CD4-positive, alpha-beta T cell treated with Interleukin-6 for 4 hours (primary cell): ENCODE measurements at regions not wholly inside any gene's neighbourhood (a gene's known extent, or its start where the extent isn't known, plus 50 kb on each side); places are given as distances from the start of the nearest gene placed in this dataset.

Experiments
- DNase-seq: peaks from one replicate; pipeline ENCODE4 v3.0.0-alpha.2; 2020; ENCODE audit warnings: mixed read lengths

DNA sequence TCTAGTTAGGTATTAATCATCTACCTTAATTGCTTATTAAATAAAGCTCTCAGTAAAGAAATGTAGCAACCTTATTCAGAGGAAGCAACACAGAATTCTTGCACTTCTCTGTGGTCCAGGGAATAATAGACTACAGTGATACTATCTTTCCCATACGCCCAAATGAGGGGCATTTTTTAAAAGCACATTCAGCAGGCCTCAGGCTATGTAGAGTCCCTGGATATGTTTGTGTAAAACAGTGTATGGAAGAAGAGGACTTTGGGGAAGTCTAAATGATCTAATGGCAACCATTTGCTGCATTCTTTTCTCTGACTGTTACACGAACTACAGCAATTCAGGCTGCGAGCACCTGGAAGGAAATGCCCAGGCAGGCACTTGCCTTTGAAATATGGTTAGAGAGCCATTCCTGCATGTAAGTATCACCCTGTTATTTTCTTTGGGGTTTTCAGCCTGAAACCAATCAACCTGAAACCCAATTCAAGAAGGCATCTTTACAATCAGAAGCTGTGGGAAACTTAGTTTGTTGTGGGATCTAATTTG lies 1814.7 kb upstream of the CELF4 start:
- DNase-seq: no peak

GRCh38 chr18:39375066-39375465 lies 1809.5 kb upstream of the CELF4 start:
- no peak for DNase-seq

DNA sequence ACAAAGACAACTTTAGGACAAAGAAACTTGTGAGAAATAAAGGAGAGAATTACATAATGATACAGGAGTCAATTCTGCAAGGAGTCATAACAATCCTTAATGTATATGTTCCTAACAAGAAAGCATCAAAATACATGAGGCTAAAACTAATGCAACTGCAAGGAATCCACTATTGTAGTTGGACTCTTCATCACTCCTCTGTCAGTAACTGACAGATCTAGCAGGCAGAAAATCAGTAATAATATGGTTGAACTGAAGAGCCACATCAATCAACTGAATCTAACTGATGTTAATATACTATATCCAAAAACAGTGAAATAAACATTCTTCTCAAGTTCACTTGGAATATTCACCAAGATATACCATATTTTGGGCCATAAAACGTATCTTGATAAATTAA lies 1806.4 kb upstream of the CELF4 start:
- no peak for DNase-seq

- DNase-seq: no peak
These were observed 1801.1 kb upstream of the CELF4 start for GRCh38 chr18:39366656-39367055.

DNA sequence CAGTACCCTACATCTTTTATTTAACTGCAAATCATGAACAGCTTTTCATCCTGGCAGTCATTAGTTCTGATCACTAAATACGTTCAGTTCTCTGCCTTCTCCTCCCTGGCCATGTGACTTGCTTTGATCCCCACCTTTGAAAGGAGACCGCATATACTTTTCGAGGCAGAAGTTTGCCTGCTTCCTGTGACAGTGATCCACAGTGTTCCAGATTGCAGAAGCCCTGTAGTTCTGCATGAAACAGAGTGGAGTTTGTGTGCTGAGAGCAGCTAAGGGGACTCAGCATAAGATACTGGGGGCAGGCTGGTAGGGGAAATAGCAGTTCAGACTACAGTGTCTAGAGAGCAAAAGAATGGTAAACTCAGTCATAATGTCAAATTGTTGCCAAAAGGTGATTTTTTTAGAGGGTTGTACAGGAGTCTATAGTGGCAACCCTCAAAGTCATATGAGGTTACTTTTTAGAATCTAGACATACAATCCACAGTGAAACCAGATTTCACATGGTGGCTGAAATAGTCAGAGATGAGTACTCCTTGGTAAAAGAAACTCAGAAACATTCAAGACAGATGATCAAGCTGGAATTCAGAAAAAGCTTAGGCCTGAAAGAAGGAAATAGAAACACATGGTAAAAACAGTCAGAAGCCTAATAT lies 1800.4 kb upstream of the CELF4 start:
- DNase-seq: no peak

DNA sequence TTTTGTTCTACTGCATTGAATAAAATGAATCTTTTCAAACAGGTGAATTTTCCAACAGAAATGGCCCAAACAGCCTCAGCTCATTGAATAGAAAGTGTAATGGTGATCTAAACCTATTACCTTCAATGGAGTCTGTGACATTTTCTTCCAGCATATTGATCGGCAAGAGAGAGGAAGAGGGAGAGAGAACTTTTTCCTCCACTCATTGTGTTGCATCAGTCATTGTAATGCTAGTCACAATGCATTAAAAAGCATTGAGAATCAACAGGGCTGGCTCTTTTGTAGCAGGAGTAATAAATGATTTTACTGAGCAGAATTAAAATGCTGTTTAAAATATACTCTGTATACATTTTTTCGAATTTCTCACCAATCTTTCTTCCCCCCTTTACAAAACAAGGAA lies 1794.5 kb upstream of the CELF4 start:
- DNase-seq: no peak

DNA sequence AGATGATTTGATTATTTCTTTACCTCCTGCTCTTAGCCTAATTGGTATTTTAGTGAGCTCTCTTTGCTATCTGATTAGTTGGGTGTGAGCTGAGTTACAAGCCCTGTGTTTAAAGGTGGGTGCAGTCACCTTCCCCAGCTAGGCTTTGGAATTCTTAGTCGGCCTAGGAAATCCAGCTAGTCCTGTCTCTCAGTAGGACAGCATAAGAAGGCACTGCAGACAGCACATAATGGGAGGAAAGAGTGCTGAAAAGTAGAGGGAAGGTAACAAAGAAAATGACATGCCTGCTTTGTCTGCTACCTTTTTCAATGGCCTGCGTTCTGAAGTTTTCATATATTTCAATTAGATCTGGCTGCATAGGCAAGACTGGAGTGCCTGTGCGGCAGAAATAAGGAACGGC lies 1794.0 kb upstream of the CELF4 start:
- DNase-seq: no peak

- no peak for DNase-seq
These were observed 1785.3 kb upstream of the CELF4 start for GRCh38 chr18:39350945-39351344.

GRCh38 chr18:39349801-39350200 lies 1784.2 kb upstream of the CELF4 start:
- DNase-seq: no peak

GRCh38 chr18:39348757-39349156 lies 1783.2 kb upstream of the CELF4 start:
- no peak for DNase-seq

DNA sequence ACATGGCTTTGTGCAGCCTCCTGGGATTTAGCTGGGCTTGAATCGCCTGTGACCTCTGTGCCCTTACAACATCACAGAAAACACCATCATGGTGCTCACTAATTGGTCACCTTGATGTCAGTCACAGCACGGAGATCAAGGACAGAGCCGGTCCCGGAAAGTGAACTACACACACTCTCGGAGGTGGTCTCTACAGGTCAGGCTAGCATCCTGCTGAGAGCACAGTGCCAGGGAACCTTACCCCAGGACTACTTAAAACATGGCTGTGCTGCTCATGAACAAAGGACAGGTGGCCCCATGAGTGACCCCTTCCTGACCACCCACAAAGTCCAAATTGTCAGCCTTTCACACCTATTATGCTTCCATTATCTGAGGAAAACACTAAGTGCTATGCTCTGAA lies 1782.1 kb upstream of the CELF4 start:
- no peak for DNase-seq

- DNase-seq: no peak
These were observed 1781.3 kb upstream of the CELF4 start for GRCh38 chr18:39346916-39347315.

GRCh38 chr18:39345321-39345720 lies 1779.7 kb upstream of the CELF4 start:
- DNase-seq: no peak

- DNase-seq: no peak
These were observed 1778.9 kb upstream of the CELF4 start for GRCh38 chr18:39344487-39344886.

GRCh38 chr18:39341129-39341528 lies 1775.5 kb upstream of the CELF4 start:
- no peak for DNase-seq

GRCh38 chr18:39340418-39340817 lies 1774.8 kb upstream of the CELF4 start:
- no peak for DNase-seq

DNA sequence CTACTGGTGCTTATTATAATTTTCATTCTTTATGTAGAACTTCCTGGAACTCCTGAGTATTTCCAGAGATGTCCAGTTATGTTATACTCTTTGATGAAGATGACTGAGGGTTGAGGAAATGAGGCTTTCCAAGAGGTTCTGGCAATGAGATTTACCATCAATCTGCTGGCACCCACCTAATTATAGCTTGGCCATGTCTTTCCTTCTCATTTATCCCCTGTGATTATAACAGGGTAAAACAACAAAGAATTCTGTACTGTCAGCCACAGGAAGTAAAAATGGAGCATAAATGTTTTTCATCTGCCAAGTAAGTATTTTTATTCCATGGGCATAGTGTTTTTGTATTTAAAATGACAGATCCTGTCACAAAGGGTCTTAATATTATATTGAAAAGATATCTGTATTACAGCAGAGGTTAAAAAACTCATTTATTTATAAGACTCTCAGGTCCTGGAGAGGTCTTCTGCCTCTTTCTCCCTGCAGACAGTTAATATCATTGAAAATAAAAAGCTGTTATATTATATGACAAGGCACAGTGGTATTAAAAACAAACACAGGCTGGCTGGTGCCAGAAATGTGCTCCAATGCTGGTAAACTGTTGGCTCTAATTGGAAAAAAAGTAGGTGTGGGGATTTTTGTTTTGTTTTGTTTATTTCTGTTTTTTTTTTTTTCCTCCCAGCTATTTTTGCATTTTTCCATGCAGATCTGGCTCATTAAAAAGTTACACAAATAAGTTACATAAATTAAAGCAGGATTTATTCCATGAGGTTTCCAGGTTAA lies 1764.1 kb upstream of the CELF4 start:
- DNase-seq: no peak

DNA sequence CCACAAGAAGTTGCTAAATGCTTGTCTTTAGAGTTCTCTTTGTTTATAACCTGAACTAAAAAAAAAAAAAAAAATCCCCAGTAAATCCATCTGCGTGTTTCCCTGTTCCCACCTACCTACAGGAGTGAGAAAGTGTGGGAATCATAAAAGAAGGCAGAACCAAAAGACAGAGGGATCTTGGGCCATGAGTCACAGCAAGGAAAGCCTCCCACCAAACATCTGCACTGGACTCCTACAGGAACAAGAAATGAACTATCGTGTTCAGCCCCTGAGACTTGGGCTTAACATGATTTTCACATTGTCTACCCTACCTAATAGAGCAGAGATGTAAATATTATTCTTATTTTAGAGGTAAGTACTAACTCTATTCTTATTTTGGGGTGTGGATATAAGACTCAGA lies 1761.2 kb upstream of the CELF4 start:
- DNase-seq: no peak

DNA sequence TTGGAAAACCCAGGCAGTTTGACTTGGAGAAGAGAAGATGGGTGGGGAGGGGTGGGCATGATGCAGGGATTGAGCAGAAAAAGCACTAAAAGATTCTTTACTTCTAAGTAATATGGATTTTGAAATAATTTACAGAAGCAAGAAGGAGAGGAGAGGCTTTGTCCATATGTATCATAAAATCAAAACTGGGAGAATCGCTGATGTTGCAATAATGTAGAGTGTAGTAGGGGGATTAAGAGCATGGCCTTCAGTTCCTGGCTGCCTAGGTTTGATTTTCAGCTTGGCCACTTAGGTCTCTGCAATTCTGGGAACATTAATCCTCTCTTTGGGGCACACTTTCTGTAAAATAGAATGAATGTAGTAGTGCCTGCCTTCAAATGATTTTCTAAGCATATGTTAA lies 1760.4 kb upstream of the CELF4 start:
- no peak for DNase-seq

DNA sequence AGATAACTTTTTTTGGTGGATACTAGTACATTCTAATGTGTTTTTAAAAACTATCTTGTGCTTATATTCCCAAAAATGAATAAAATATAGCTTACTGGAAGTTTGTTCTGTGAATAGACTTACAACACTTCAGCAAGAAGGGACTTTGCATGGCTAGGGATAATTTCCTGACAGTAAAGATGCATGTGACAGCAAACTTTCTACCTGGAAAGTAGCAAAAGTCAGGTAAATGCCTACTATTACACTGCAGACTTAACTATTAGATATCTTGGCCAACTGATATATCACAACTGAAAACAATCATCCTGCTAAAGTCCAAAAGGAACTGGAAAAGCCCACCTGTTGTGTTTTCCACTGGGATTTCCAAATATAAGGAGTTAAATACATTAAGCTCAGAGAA lies 1753.5 kb upstream of the CELF4 start:
- no peak for DNase-seq

GRCh38 chr18:39318462-39318861 lies 1752.9 kb upstream of the CELF4 start:
- no peak for DNase-seq

- no peak for DNase-seq
These were observed 1752.4 kb upstream of the CELF4 start for GRCh38 chr18:39318008-39318407.

- DNase-seq: no peak
These were observed 1749.0 kb upstream of the CELF4 start for GRCh38 chr18:39314595-39314994.

- no peak for DNase-seq
These were observed 1748.4 kb upstream of the CELF4 start for GRCh38 chr18:39313992-39314391.
